ENCODE measurements at regions not wholly inside any gene's neighbourhood (a gene's known extent, or its start where the extent isn't known, plus 50 kb on each side); places are given as distances from the start of the nearest gene placed in this dataset.
A peak's percentile ranks its signal among the peaks of the same experiment; 100 is the strongest.

DNA sequence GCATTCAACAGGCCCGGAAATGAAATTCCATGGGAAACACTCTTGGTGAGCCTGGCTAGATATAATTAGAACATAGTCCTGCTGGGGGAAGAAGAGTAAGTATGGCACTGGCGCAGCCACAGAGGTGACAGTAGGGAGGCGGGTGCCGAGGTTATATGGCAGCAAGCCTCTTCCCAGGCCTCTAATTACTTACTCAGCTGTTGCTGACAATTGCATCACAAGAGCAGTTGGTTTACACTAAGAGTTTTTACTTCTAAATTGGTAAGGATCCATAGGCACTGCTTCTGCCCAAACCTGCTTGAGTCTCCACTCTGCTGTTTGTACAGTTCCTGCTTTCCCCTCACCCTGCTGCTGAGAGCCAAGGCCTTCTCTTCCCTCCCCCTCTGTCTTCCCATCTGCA, 93.3 kb upstream of the DUSP5 start:
- Histone ChIP-seq H3K27ac (ENCODE audit: low read length) (no peak overlapping the region), H3K9me3 (ENCODE audit: low read length) (no peaks in the 10 kb centered on the region), H3K79me2 (ENCODE audit: low read length) (no peaks in the 10 kb centered on the region), H3K9me2 (replicated peaks; ENCODE audit: insufficient read depth, low read length) (no peaks in the 10 kb centered on the region), H3K4me2 (ENCODE audit: low read depth, low read length, poor library complexity, severe bottlenecking) (no peak overlapping the region), H3K4me1 (ENCODE audit: low read length) (peaks cover 16% of the 10 kb centered on the region), H2AFZ (ENCODE audit: low read length) (no peak overlapping the region), H3K36me3 (ENCODE audit: insufficient read depth, low read length) (no peaks in the 10 kb centered on the region), H4K20me1 (ENCODE audit: insufficient read depth, low read depth, low read length) (no peaks in the 10 kb centered on the region), H3K4me3 (ENCODE audit: low read length) (no peak overlapping the region), H3K27me3 (ENCODE audit: low read length) (no peaks in the 10 kb centered on the region), H3K9ac (ENCODE audit: low read length) (no peak overlapping the region)
- no peak for DNase-seq

GRCh38 chr10:110404825-110405224, 92.9 kb upstream of the DUSP5 start:
- no peak overlapping the region for H3K9ac ChIP-seq (ENCODE audit: low read length)
- no peak for DNase-seq
- no peak overlapping the region for H3K4me3 ChIP-seq (ENCODE audit: low read length)
- no peak overlapping the region for H3K4me2 ChIP-seq (ENCODE audit: low read depth, low read length, poor library complexity, severe bottlenecking)
- H3K36me3 ChIP-seq (ENCODE audit: insufficient read depth, low read length) = no peaks in the 10 kb centered on the region
- H4K20me1 ChIP-seq (ENCODE audit: insufficient read depth, low read depth, low read length) = no peaks in the 10 kb centered on the region
- no peaks in the 10 kb centered on the region for H3K79me2 ChIP-seq (ENCODE audit: low read length)
- H3K9me3 ChIP-seq (ENCODE audit: low read length) = no peaks in the 10 kb centered on the region
- H3K27ac ChIP-seq (ENCODE audit: low read length) = no peak overlapping the region
- H3K9me2 ChIP-seq (replicated peaks; ENCODE audit: insufficient read depth, low read length) = no peaks in the 10 kb centered on the region
- no peaks in the 10 kb centered on the region for H3K27me3 ChIP-seq (ENCODE audit: low read length)
- peaks cover 17% of the 10 kb centered on the region for H3K4me1 ChIP-seq (ENCODE audit: low read length)
- no peak overlapping the region for H2AFZ ChIP-seq (ENCODE audit: low read length)

DNA sequence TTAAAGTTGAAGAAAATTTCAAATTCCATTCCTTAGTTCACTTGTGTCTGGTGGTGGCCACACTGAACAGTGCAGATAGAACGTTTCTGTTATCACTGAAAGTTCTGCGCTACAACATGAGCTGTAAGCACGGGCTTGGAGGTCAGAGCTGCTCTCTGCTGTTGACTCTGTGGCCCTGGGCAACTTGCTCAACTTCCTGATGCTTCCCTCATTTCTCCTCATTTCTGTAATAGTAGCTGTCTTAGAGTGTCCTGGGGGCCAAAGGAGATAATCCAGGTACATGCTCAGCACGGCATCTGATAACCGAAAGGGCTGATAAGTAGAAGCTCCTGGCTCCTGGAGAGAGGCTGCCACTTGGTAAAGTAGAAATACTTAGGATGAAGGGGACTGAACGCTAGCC, 92.3 kb upstream of the DUSP5 start:
- no peak overlapping the region for H3K27ac ChIP-seq (ENCODE audit: low read length)
- no peak overlapping the region for H3K9ac ChIP-seq (ENCODE audit: low read length)
- no peak overlapping the region for H3K4me2 ChIP-seq (ENCODE audit: low read depth, low read length, poor library complexity, severe bottlenecking)
- no peaks in the 10 kb centered on the region for H3K27me3 ChIP-seq (ENCODE audit: low read length)
- H3K79me2 ChIP-seq (ENCODE audit: low read length) = no peaks in the 10 kb centered on the region
- no peak overlapping the region for H2AFZ ChIP-seq (ENCODE audit: low read length)
- no peak overlapping the region for H3K4me3 ChIP-seq (ENCODE audit: low read length)
- peaks cover 23% of the 10 kb centered on the region for H3K4me1 ChIP-seq (ENCODE audit: low read length)
- no peak for DNase-seq
- H4K20me1 ChIP-seq (ENCODE audit: insufficient read depth, low read depth, low read length) = no peaks in the 10 kb centered on the region
- no peaks in the 10 kb centered on the region for H3K9me2 ChIP-seq (replicated peaks; ENCODE audit: insufficient read depth, low read length)
- H3K36me3 ChIP-seq (ENCODE audit: insufficient read depth, low read length) = no peaks in the 10 kb centered on the region
- no peaks in the 10 kb centered on the region for H3K9me3 ChIP-seq (ENCODE audit: low read length)

DNA sequence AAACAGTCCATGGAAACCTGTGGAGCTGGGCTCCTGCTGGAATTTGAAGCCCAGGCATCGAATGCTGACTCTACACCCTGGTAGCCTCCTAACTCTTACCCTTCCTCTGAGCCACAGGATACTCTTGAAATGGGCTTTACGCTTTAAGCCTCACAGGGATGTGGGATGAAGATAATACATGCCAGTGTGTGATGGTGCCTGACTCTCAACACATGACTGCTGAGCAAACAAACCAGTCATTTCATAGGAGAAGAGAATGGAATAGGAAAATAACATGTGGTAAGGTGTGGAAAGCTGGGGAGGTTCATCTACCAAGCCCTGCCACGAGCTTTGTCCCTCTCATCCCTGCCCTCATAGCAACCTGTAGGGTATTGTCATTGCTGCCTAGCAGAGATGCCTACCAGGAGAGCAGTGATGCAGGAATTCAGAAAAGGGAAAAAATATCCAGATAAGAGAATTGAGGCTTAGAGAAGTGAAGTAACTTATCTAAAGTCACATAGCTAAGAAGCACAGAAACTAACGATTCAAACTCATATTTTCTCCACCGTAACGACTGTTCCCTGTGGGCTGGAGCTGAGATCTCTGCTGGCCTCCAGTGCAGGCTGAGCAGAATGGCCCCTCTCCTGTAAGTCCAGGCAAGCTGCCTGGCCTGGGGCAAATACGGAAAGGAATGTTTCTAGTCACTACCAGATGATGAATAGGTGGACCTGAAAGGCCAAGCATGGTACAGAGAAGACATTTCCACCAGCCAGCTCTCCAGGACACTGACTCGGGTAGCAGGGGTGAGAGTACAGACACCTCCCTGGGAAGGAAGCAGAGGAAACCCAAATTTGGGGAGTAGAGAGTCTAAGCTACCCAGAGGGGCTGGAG, 90.2 kb upstream of the DUSP5 start:
- H3K79me2 ChIP-seq (ENCODE audit: low read length) = no peaks in the 10 kb centered on the region
- no peak overlapping the region for H3K4me3 ChIP-seq (ENCODE audit: low read length)
- H3K4me1 ChIP-seq (ENCODE audit: low read length) = peaks cover 44% of the 10 kb centered on the region
- no peaks in the 10 kb centered on the region for H3K36me3 ChIP-seq (ENCODE audit: insufficient read depth, low read length)
- H3K9me2 ChIP-seq (replicated peaks; ENCODE audit: insufficient read depth, low read length) = no peaks in the 10 kb centered on the region
- no peak for DNase-seq
- no peak overlapping the region for H3K9ac ChIP-seq (ENCODE audit: low read length)
- no peak overlapping the region for H3K27ac ChIP-seq (ENCODE audit: low read length)
- no peaks in the 10 kb centered on the region for H3K27me3 ChIP-seq (ENCODE audit: low read length)
- H2AFZ ChIP-seq (ENCODE audit: low read length) = no peak overlapping the region
- H4K20me1 ChIP-seq (ENCODE audit: insufficient read depth, low read depth, low read length) = no peaks in the 10 kb centered on the region
- no peaks in the 10 kb centered on the region for H3K9me3 ChIP-seq (ENCODE audit: low read length)
- no peak overlapping the region for H3K4me2 ChIP-seq (ENCODE audit: low read depth, low read length, poor library complexity, severe bottlenecking)

GRCh38 chr10:110408203-110408871, 89.4 kb upstream of the DUSP5 start:
- Histone ChIP-seq H4K20me1 (ENCODE audit: insufficient read depth, low read depth, low read length) (no peaks in the 10 kb centered on the region), H3K9me2 (replicated peaks; ENCODE audit: insufficient read depth, low read length) (no peaks in the 10 kb centered on the region), H3K79me2 (ENCODE audit: low read length) (no peaks in the 10 kb centered on the region), H3K36me3 (ENCODE audit: insufficient read depth, low read length) (no peaks in the 10 kb centered on the region), H3K9ac (ENCODE audit: low read length) (no peak overlapping the region), H3K9me3 (ENCODE audit: low read length) (no peaks in the 10 kb centered on the region), H3K4me3 (ENCODE audit: low read length) (no peak overlapping the region), H2AFZ (ENCODE audit: low read length) (no peak overlapping the region), H3K27ac (ENCODE audit: low read length) (no peak overlapping the region), H3K27me3 (ENCODE audit: low read length) (no peaks in the 10 kb centered on the region), H3K4me2 (ENCODE audit: low read depth, low read length, poor library complexity, severe bottlenecking) (no peak overlapping the region), H3K4me1 (ENCODE audit: low read length) (peaks cover 51% of the 10 kb centered on the region)
- DNase-seq = no peak

GRCh38 chr10:110408943-110409342, 88.8 kb upstream of the DUSP5 start:
- Histone ChIP-seq H4K20me1 (ENCODE audit: insufficient read depth, low read depth, low read length) (no peaks in the 10 kb centered on the region), H3K9me3 (ENCODE audit: low read length) (no peaks in the 10 kb centered on the region), H3K4me1 (ENCODE audit: low read length) (peaks cover 57% of the 10 kb centered on the region), H3K9me2 (replicated peaks; ENCODE audit: insufficient read depth, low read length) (no peaks in the 10 kb centered on the region), H3K9ac (ENCODE audit: low read length) (peak overlapping the region; percentile 86), H3K4me3 (ENCODE audit: low read length) (peak overlapping the region; percentile 64; the same call in 1 of the 2 replicates), H3K36me3 (ENCODE audit: insufficient read depth, low read length) (no peaks in the 10 kb centered on the region), H3K27ac (ENCODE audit: low read length) (peak overlapping the region; percentile 98), H3K79me2 (ENCODE audit: low read length) (no peaks in the 10 kb centered on the region), H3K4me2 (ENCODE audit: low read depth, low read length, poor library complexity, severe bottlenecking) (peak overlapping the region; percentile 80), H2AFZ (ENCODE audit: low read length) (no peak overlapping the region), H3K27me3 (ENCODE audit: low read length) (no peaks in the 10 kb centered on the region)
- no peak for DNase-seq

- peak overlapping the region; percentile 86 for H3K9ac ChIP-seq (ENCODE audit: low read length)
- H3K79me2 ChIP-seq (ENCODE audit: low read length) = no peaks in the 10 kb centered on the region
- H4K20me1 ChIP-seq (ENCODE audit: insufficient read depth, low read depth, low read length) = no peaks in the 10 kb centered on the region
- H3K27ac ChIP-seq (ENCODE audit: low read length) = peak overlapping the region; percentile 98
- H3K9me3 ChIP-seq (ENCODE audit: low read length) = no peaks in the 10 kb centered on the region
- H3K36me3 ChIP-seq (ENCODE audit: insufficient read depth, low read length) = no peaks in the 10 kb centered on the region
- peak overlapping the region; percentile 64 for H3K4me3 ChIP-seq (ENCODE audit: low read length)
- DNase-seq = no peak
- no peaks in the 10 kb centered on the region for H3K9me2 ChIP-seq (replicated peaks; ENCODE audit: insufficient read depth, low read length)
- H3K27me3 ChIP-seq (ENCODE audit: low read length) = no peaks in the 10 kb centered on the region
- peak overlapping the region; percentile 80 for H3K4me2 ChIP-seq (ENCODE audit: low read depth, low read length, poor library complexity, severe bottlenecking)
- no peak overlapping the region for H2AFZ ChIP-seq (ENCODE audit: low read length)
- H3K4me1 ChIP-seq (ENCODE audit: low read length) = peaks cover 63% of the 10 kb centered on the region
Observed at GRCh38 chr10:110409488-110409887, 88.2 kb upstream of the DUSP5 start.

DNA sequence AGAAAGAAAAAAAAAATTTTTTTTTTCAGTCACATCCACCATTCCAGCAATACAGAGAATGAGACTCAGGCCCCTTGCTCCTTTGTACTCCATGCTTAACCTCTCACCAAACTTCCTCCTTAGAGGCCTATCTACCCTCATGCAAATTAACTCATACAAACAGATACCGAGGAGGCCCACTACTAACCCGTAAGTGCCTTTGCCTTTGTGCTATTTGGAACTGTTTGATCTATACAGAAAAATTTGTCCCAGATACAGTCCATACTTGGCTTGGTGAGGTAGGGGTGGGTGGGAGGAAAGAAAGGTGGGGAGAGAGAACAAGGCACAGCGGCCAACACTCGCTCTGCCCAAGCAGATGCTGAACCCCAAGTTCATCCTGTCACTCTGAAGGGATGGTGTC, 87.8 kb upstream of the DUSP5 start:
- H3K9ac ChIP-seq (ENCODE audit: low read length) = peak overlapping the region; percentile 86
- H3K9me2 ChIP-seq (replicated peaks; ENCODE audit: insufficient read depth, low read length) = no peaks in the 10 kb centered on the region
- peaks cover 66% of the 10 kb centered on the region for H3K4me1 ChIP-seq (ENCODE audit: low read length)
- H4K20me1 ChIP-seq (ENCODE audit: insufficient read depth, low read depth, low read length) = no peaks in the 10 kb centered on the region
- no peaks in the 10 kb centered on the region for H3K79me2 ChIP-seq (ENCODE audit: low read length)
- no peaks in the 10 kb centered on the region for H3K36me3 ChIP-seq (ENCODE audit: insufficient read depth, low read length)
- H3K4me2 ChIP-seq (ENCODE audit: low read depth, low read length, poor library complexity, severe bottlenecking) = peak overlapping the region; percentile 80
- DNase-seq = peak; percentile 90
- peak overlapping the region; percentile 64 for H3K4me3 ChIP-seq (ENCODE audit: low read length)
- no peak overlapping the region for H2AFZ ChIP-seq (ENCODE audit: low read length)
- H3K27me3 ChIP-seq (ENCODE audit: low read length) = no peaks in the 10 kb centered on the region
- peak overlapping the region; percentile 98 for H3K27ac ChIP-seq (ENCODE audit: low read length)
- no peaks in the 10 kb centered on the region for H3K9me3 ChIP-seq (ENCODE audit: low read length)

All from Karpas-422 (cell line).